ENCODE measurements at regions not wholly inside any gene's neighbourhood (a gene's known extent, or its start where the extent isn't known, plus 50 kb on each side); places are given as distances from the start of the nearest gene placed in this dataset.

DNA sequence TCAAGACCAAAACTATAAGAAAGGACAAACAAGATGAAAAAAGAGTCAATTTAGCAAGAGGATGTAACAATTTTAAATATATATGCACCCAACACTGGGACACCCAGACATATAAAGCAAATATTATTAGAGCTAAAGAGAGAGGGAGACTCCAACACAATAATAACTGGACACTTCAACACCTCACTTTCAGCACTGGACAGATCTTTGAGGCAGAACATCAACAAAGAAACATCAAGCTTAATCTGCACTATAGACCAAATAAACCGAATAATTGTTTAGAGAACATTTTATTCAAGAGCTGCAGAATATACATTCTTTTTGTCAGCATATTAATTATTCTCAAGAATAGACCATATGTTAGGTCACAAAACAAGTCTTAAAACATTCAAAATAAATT lies 109.7 kb upstream of the TET2 start:
- TF ChIP-seq, protein P1, sequence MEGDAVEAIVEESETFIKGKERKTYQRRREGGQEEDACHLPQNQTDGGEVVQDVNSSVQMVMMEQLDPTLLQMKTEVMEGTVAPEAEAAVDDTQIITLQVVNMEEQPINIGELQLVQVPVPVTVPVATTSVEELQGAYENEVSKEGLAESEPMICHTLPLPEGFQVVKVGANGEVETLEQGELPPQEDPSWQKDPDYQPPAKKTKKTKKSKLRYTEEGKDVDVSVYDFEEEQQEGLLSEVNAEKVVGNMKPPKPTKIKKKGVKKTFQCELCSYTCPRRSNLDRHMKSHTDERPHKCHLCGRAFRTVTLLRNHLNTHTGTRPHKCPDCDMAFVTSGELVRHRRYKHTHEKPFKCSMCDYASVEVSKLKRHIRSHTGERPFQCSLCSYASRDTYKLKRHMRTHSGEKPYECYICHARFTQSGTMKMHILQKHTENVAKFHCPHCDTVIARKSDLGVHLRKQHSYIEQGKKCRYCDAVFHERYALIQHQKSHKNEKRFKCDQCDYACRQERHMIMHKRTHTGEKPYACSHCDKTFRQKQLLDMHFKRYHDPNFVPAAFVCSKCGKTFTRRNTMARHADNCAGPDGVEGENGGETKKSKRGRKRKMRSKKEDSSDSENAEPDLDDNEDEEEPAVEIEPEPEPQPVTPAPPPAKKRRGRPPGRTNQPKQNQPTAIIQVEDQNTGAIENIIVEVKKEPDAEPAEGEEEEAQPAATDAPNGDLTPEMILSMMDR (conservative IDR thresholded peaks at IDR 0.05; ENCODE audit: low read depth, low read length) = no peak
- H3K4me3 ChIP-seq (ENCODE audit: low read length) = no peak overlapping the region

DNA sequence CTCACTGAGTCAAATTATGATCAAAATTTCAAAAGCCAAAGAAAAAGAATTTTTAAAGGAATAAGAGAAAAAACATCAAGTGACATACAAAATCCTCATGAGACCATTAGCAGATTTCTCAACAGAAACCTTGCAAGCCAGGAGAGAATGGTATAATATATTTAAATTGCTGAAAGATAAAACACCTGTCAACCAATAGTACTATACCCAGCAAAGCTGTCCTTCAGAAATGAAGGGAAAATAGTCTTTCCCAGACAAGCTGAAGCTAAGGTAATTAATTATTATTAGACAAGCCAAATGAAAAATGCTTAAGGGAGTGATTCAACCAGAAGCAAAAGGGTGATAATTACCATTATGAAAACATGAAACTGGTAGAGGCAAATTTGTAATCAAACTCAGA lies 104.2 kb upstream of the TET2 start:
- H3K4me3 ChIP-seq (ENCODE audit: low read length) = no peak overlapping the region
- no peak for DNase-seq (ENCODE audit: low read depth)
- TF ChIP-seq, protein P1 (conservative IDR thresholded peaks at IDR 0.05; ENCODE audit: low read depth, low read length) = no peak

More for the DNA sequence above, 109.7 kb upstream of the TET2 start:
- DNase-seq (ENCODE audit: low read depth) = no peak

DNA sequence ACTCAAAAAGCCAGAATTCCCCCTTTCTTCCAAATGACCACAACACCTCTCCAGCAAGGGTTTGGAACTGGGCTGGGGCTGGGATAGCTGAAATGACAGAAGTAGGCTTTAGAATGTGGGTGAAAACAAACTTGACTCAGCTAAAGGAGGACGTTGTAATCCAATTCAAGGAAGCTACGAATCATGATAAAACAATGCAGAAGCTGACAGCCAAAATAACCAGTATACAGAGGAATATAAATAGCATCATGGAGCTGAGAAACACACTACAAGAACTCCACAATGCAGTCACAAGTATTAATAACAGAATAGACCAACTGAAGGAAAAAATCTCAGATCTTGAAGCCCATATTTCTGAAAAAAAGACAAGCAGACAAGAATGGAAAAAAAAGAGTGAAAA lies 95.8 kb upstream of the TET2 start:
- DNase-seq (ENCODE audit: low read depth) = peak; percentile 4
- H3K4me3 ChIP-seq (ENCODE audit: low read length) = no peak overlapping the region
- TF ChIP-seq, protein P1 (conservative IDR thresholded peaks at IDR 0.05; ENCODE audit: low read depth, low read length) = no peak

DNA sequence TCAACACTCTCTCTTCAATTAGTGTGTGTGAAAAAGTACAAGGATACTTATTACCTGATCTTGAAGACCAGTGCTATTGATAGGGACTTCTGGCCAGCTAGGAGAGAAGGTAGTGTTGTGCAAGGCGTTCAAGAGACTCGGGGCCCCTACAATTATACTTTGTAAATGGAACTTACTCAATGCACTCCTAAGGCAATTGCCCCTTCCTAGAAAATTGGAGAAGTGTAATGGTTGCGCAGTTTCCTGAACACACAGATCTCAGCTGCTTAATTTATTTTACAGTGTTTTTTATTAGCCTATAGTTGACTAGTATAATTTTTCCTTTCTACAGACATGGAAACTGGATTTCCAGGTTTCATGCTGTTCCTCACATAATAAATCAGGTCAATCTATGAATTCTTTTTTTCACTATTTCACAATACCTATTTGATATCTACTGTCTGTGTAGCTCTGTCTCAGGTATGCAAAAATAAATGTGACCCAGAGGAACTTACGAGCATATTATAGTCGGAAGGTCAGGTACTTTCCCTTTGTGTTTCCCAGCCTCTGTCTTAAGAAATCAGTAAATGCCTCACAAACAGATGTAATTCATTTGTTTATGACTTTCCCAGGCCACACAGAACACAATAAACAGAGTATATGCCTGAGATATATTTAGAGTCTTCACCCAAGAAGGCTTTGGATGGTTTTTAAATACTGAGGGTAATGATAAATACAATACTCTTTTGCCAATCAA lies 89.1 kb upstream of the TET2 start:
- no peak for DNase-seq (ENCODE audit: low read depth)
- TF ChIP-seq, protein P1 (conservative IDR thresholded peaks at IDR 0.05; ENCODE audit: low read depth, low read length) = no peak
- no peak overlapping the region for H3K4me3 ChIP-seq (ENCODE audit: low read length)

DNA sequence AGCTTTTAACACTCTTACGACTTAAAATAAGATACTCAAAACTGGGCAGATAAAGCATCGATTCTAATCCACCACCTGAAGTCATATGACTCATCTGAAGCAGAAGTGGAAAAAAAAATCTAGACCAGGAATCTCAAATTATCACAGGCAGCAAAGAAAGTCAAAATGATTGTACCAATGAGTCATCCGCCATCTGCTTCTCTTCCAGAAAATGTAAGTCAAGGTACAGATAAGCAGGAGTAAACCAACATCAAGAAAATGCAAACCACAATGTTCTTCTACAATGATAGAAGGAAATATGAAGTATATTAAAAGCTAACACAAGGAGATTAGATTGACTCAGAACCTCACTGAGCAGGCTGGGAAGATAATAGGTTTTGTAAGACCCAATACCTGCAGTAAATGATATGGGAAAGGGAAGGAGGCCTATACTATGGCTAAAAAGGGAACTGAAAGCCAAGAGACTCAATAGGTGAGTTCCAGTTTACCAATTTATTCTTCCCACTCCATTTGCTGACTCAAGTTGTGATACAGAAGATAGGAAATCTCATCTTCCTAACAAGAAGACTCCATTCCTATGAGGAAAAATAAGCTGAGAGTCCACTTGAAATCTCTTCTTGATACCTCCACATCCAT lies 88.4 kb upstream of the TET2 start:
- TF ChIP-seq, protein P1 (conservative IDR thresholded peaks at IDR 0.05; ENCODE audit: low read depth, low read length) = no peak
- peak; percentile 21 for DNase-seq (ENCODE audit: low read depth)
- no peak overlapping the region for H3K4me3 ChIP-seq (ENCODE audit: low read length)

DNA sequence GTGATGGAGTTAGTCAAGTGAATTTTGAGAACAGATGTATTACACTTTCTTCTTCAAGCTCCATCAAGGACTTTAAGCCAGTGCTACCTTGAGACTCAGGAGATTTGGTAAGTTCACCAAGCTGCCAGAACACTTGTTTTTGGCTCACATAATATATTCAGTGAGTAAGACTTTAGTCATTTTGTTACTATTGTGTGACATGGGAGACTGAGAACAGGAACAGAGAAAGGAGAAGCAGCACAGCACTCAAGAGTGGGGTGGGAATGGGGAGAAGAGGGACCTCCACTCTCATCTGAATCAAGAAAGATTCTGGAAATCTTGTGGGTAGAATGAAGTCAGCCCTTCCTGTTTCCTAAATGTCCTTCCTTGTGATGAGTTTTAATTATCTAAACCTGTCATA lies 87.3 kb upstream of the TET2 start:
- DNase-seq (ENCODE audit: low read depth) = no peak
- TF ChIP-seq, protein P1 (conservative IDR thresholded peaks at IDR 0.05; ENCODE audit: low read depth, low read length) = no peak
- no peak overlapping the region for H3K4me3 ChIP-seq (ENCODE audit: low read length)

DNA sequence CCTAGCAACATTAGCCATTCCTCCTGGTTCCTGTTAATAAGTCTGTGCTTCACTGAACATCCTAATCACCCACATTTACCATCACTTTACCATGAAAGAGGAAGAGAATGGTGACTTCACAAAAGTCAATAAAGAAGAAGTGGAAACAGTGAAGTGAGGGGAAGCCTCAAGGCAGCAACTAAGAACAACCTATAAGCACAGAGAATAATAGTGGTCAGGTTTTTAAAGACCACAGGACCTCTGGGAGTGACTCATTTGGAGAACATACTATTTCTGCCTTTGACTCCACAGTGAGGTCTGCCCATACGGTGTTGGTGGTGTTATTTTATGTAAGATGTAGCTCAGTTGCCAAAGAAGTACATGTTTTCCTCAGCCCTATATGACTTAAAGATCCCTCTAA lies 86.0 kb upstream of the TET2 start:
- H3K4me3 ChIP-seq (ENCODE audit: low read length) = no peak overlapping the region
- DNase-seq (ENCODE audit: low read depth) = peak; percentile 7

More for the DNA sequence above, 86.0 kb upstream of the TET2 start:
- TF ChIP-seq, protein P1 (conservative IDR thresholded peaks at IDR 0.05; ENCODE audit: low read depth, low read length) = no peak
